ENCODE measurements at regions not wholly inside any gene's neighbourhood (a gene's known extent, or its start where the extent isn't known, plus 50 kb on each side); places are given as distances from the start of the nearest gene placed in this dataset.
"Not testable (repeated sequence)": the region's sequence is repeated elsewhere in the genome, so short reads cannot be mapped to it uniquely, and the experiment has no call there.

DNA sequence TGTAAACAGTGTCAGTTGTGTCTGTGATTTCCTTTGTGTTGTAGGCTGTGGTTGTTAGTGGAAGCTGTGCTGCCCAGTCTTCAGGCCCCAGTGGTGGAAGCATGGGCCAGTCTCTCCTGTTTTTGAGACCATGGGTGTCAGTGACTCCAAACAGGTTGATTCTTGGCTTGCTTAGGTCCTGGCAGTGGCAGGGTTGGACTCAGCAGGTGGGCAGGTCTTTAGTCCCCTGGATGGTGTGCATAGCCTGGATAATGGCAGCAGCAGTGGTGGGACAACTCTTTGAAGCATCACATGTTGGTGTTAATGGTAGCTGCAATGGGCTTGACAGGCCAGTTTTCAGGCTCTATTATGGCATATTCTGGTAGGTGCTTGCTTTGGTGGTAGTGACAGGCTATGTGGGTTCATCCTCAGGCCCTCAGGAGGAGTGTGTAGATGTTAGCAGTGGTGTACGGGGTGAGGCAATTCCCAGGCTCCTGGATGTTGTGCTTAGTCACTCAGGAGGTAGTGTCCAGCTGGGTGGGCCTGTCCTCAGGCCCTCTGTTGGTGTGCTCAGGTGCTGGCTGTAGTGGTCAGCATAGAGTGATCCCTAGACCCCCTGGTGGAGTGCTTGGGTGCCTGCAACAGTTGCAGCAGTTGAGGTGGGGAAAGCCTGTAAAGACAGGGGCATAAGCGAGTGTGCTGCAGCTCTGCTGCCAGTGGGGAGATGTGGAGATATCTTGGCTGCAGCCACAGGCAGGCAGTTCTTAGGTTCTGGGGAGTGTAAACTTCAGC is 596.7 kb downstream of the PDCD6IP start:
- no peak for DNase-seq

DNA sequence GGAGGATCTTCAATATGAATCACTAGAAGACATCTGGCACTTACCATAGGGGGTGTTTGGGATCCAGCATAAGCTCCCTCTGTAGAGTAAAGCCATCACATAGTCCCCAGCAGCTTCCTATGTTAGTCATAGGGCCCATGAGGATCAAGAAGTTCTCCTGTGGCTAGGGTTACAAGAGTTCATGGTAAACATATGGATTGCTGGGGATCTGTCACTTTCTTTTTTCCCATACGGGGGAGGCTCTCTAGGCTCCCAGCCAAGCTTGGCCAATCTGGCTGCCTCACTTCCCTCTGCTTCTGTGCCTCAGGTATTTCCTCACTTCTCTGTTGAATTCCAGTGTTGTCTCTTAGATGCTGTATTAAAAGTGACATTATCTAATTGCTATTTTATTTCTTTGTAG is 597.9 kb downstream of the PDCD6IP start:
- no peak for DNase-seq

DNA sequence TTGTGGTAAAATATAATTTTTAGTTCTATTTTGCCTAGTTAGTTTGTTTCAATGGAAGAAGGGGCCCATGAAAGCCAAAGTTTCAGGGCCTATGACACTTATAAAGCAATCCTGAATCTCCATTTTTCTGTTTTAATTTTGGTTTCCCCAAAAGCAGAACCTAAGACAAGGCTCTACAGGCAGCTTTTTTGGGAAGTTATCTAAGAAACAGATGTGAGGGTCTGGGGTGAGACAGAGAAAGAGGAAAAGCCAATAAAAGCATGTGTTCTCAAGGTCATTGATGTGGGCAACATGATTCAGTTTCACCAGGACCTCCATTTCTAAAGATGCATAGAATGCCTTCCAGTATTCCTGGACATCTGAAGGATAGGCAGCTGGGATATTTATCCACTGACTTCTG is 598.5 kb downstream of the PDCD6IP start:
- no peak for DNase-seq

DNA sequence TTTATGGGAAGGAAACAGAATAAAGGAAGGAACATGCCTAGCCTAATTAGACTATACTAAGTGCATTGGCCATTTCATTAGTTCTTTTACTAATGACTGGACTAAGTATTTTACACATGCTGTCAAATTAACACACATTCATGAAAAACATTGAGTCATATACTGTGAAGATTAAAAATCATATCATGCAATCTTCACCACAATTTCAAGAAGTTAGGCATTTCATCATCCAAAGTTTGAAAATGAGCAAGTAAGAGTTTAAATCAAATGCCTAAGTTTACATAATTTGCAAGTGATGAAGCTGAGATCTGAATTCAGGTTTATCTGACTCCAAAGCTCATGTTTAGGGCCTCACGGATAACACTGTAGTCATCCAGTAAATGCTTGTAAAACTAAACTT is 601.0 kb downstream of the PDCD6IP start:
- no peak for DNase-seq

DNA sequence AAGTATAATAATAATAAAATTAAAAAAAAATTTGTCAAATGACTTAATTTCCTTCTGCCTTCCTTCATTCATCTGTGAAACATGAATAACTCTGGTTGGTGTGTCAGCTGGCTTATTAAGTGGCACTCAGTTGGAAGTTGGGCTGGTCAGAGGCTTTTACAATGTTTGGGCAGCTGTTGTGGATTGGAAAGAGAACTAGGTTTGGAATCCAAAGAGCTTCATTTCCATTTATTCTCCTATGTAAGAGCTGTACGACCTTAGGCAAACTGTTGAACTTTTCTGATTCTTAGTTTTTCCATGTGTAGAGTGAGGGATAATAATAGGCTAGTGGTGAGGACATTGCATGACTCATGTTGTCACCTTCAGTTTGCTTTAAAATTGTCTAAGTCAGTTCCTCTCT is 606.7 kb downstream of the PDCD6IP start:
- DNase-seq, result peak; percentile 22

DNA sequence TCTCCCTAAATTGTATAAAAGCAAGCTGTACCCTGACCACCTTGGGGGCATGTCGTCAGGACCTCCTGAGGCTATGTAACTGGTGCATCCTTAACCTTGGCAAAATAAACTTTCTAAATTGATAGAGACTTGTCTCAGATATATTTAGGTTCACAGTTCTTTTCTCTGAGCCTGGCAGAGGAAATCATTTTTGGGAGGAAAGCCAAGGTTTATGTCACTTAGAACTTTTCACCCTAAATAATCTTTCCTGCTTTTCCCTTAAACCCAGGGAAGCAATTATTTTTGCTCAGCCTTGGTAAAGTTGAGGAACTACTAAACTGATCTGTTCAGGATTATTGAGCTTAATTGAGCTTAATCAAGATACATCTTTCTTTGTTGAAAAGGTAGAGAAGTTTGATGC is 608.9 kb downstream of the PDCD6IP start:
- DNase-seq, result no peak

DNA sequence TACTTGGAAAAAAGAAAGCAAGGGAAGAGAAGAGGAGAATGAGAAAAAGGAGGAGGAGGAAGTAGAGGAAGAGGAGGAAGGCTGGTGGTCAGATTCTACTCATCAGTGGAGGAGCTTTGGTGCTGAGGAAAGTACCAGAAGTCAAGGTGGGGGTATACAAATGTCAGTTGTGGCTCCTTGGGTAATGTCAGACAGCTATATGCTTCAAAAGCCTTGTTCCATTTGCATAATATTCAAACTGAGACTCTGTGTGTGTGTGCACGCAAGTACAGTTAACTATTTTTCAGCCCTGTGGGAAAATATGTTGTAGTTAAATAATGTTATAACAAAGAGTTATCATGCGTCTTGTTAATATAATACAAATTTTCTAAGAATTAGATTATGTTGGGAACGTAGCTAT is 609.7 kb downstream of the PDCD6IP start:
- DNase-seq, result no peak

DNA sequence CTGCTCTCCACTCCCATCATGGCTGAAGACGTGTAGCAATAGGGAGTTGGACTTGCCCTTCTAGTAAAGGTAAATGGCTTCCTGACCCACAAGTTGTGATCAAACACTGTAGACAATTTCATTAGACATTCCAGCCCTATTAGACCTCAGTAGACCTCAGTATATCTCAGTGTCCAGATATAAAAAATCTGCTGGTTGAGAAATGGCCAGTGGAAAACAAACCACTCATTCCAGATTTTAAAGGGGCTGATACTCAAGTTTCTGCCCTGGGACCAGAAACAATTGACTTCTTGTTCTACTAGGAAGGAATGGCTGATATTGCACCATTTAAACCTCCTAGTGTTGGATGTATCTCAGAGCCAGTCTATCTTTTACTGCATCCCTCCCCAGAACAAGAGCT is 613.2 kb downstream of the PDCD6IP start:
- DNase-seq, result no peak

DNA sequence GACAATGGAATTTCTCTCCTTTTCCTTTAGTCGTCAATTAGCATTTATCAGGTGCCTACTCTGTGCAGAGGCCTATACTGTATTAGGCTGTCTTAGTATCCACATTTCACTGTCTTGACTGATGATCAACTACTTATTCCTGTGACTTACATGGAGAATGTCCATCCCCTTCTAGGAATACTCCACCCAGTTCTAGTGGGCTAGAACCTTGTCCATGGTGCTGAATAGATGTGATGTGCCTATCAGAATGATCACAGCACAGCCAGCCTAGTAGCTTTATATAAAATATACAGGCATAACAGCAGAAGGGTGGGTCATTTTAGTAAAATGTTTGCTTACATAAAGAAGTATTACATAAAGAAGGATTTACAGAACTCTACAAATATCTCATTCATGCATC is 621.4 kb downstream of the PDCD6IP start:
- DNase-seq, result peak; percentile 10

DNA sequence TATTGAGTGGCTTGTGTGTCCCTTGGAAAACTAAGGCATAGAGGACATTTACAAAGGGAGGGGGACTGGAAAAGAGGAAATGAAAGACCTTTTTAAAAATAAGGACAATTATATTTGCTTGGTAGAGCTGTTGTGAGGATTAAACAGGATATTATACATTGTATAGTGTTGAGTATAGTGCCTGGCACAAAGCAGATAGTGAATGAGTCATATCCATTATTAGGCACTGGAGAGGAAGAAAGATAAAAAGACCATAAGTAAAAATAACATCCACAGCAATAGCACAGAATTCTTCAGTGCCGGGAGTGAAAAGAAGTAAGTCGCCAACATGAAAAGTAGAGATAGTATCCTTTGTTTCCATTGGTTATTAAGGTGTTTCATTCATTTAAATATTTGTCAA is 623.3 kb downstream of the PDCD6IP start:
- no peak for DNase-seq

DNA sequence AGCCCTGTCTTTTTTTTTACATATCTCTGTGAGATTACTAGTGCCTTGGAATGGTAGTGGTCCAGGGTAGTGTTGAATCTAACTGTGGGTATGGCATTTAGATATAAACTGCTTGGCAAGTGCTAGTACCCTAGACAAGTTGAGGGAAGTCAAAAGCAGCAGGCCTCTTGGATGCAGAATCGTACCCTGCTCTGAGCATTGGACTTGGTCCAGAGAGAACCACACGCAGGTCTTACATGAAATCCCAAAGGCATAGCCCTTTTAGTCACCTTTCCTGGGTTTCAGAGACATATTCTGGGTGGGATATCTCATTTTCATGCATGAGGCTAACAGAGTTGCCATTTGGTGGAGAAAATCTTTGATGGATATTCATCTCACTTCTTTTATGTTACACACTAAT is 641.4 kb downstream of the PDCD6IP start:
- DNase-seq, result no peak

DNA sequence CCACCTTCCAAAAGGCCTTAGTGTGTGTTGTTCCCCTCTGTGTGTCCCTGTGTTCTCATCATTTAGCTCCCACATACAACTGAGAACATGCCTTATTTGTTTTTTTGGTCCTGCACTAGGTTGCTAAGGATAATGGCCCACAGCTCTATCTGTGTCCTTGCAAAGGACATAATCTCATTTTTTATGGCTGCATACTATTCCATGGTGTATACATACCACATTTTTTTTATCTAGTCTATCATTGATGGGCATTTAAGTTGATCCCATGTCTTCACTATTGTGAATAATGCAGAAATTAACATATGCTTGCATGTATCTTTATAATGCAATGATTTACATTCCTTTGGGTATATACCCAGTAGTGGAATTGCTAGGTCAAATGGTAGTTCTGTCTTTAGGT is 645.7 kb downstream of the PDCD6IP start:
- no peak for DNase-seq

DNA sequence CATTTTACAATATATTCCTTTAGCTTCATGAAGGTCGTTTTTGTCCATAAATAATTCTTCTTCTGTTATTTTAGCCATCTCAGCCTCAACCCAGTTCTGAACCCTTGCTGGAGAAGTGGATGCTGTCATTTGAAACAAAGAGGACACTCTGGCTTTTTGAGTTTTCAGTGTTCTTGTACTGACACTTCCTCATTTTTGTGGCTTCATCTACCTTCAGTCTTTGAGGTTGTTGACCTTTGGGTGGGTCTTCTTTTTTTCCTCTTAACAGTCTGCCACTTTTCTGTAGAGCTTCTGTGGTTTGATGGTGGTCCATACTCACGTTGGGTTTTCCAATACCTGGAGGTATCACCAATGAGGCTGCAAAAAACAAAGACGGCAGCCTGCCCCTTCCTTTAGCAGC is 650.9 kb downstream of the PDCD6IP start:
- no peak for DNase-seq

DNA sequence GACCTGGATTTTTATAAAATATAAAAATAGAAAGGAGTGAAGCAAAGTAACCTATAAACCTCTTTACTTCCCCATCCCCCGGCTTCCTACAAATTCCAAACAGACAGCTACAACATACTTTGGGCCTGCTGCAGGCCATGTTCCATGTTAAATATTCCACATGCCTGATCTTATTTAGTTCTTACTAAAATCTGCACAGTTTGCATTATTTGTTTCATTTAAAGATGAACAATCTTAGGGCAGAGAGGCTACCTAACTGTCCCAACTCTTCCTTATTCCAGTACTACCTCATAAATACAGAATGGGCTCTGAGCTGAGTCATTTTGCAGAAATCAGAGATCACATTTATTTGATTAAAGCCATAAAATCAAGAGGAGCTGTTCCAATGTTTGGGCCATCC is 665.0 kb downstream of the PDCD6IP start:
- DNase-seq, result no peak

DNA sequence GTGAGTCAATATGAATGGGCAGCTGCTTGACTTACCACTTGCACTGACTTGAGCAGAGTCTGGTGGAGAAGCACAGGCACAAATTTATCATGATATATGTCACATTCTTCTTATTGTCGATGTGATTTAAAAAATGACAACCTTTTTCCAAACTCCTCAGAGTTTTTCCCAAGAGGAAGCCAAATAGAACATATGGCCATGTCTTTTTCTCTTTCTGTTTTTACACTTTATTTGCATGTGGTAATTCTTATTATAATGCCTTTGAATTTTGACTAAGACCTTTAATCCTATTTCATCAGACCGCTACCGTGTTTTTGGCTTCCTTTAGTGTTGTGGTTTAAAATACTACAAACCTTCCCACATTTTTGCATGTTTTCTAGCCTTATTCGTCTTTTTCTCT is 666.2 kb downstream of the PDCD6IP start:
- no peak for DNase-seq

DNA sequence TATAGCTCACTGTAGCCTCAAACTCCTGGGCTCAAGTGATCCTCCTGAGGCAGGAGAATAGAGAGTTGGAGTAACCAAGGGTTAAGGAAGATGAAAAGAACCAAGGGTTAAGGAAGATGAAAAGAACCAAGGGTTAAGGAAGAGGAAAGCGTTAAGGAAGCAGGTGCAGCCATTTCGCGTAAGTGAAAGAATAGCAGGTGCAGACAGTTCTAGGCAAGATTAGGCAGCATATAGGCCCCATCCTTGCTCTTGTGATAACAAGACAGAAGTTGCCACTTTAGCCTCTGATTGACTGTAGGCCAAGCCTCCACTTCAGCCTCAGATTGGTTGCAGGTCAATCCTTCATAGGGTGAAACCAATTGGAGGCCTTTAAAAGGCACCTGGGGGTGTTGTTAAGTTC is 677.4 kb downstream of the PDCD6IP start:
- DNase-seq, result no peak

DNA sequence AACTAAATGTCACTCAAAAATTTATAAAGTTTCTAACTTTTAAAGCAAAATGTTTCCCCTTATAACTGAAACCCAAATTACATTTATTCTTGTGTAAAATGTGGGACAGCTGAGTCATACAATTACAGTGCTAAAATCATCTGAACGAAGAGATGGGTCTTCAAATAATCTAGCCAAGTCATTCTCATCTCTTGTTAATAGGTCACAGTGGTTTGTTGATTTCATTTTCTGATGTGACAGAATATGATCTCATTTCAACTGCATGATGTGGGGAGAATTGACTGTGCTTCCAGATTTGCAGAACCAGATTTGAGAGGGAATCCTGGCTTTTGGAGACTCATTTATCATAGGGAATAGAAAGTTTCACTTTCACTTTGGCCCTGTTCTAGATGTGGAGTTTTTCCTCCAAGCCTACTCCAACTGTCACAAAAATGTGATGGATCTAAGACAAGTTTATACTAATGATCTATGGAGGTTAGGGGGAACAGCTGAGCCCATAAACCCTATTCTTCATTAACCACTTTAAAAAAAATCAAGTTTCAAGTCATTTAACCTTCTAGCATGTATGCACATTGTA is 685.0 kb downstream of the PDCD6IP start:
- no peak for DNase-seq

DNA sequence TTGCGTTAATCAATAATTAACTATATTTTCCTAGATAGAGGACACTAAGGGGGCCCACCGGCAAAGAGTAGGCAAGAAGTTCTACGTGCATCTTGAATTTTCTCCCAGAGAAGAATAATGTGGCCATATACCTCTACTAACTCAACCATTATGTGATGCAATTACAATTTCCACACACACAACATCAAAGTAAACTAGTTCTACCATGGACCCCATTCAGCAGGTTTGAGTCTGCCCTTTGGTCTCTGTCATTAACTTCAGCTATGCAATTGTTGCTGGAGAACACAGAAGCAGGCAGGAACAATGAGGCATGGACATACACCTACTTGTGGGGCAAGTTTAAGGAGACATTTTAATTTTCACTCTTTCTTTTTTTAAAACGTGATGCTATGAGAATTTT is 705.9 kb downstream of the PDCD6IP start:
- DNase-seq, result no peak

DNA sequence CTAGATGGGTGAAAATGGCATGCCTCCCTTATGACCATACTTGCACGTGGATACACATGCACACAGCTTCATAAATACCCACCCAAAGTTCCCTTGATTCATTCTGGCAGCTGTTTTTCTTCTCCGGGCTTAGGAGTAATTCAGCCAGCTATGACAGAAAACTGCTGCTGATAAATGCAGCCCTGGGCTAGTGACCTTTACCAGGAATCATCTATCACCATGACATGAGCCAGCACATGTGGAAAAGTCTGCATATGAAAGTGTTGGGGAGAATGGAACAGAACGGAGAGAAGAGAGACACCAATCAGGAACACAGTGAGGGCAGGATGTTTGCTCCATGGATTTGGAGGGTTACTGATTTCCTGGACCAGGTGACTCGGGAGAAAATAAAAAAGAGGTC is 706.3 kb downstream of the PDCD6IP start:
- no peak for DNase-seq

DNA sequence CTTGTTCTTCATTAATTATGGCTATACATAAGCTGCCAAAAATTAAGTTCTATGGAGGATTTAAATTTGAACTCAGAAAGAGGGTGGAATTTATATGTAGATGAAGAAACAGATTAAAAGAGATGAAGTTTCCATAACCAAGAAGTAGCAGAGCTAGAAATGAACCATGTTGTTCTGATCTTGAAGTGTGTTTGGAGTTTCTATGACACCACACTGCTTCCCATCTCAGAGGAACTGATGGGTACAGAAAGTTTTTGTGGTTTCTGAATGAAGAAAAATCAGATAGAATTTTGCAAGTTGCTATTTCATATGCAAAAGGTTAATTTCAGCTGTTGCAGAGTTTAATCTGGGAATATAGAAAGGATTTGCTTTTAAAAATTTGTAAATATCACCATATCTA is 710.3 kb downstream of the PDCD6IP start:
- no peak for DNase-seq

DNA sequence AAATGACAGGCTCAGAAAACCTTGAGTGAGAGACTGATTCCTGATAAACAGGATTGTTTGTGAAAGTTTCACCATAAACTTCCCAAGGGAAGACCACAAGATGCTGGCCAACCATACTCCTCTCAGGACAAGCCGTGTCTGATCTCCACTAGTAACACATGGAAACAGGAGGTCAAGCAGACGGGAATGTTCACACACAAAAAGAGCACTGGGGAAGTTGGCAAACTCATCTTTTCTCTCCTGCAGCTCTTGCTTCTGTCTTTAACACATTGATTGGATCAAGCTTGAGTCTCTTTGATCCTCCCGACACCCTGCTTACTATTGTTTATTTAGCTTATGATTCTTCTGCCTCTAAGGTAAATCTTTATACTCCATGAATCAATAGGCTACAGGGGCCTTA is 713.5 kb downstream of the PDCD6IP start:
- no peak for DNase-seq

DNA sequence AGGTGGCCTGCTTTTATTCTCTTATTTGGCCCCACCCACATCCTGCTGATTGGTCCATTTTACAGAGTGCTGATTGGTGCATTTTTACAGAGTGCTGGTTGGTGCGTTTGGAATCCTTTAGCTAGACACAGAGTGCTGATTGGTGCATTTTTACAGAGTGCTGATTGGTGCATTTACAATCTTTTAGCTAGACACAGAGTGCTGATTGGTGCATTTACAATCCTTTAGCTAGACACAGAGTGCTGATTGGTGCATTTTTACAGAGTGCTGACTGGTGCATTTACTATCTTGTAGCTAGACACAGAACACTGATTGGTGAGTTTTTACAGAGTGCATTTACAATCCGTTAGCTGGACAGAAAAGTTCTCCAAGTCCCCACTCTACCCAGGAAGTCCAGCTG is 720.6 kb downstream of the PDCD6IP start:
- not testable (repeated sequence) for DNase-seq

DNA sequence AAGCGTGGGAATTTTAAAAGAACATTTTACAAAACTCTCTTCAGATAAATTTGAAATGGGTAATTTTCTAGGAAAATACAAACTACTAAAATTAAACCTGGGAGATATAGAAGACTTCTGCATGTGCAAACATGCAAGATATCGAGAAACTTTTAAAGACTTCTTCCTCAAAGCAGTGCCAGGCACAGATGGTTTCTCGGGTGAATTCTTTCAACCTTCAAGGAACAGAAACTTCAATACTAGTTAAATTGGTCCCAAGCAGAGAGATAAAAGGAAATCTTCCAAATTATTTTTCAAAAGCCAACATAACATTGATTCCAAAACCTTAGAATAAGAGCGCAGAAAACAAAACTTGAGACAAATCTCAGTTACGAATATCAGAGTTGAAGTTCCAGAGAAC is 732.7 kb downstream of the PDCD6IP start:
- DNase-seq, result no peak

DNA sequence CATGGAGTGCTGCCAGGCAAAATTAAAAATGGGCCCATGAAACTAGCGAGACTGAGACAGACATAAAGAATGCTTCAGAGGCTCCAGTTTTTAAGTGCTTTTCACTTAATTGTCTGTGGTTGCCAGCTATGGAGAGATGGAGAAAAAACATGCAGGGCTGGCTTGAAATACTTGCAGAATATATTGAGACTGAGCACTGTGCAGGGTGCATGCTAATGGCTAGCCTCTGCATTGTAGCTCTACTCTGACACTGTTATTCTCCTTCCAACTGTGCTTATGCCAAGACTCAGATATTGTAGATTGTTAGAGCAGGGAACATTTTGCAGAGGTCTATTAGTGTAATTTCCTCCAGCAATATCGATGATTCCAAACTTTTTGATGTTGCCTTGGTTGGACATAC is 735.0 kb downstream of the PDCD6IP start:
- no peak for DNase-seq

DNA sequence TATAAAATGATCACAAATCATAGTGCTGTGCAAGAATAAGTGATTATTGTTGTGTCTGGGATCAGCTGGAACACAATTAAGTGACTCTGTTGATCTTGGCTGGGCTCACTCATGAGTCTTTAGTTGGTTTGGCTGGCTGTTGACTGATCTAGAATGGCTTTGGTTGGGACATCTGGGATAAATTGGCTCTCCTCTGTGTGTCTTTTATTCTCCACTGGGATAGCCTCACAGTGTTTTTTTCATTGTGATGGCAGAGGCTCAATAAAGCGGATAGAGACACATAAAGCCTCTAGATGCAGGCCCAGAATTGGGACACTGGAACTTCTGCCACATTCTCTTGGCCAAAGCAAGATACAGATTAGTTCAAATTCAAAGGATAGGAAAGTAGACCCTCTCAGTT is 735.6 kb downstream of the PDCD6IP start:
- DNase-seq, result no peak

Data from MV-4-11 (cell line).